ENCODE measurements at regions not wholly inside any gene's neighbourhood (a gene's known extent, or its start where the extent isn't known, plus 50 kb on each side); places are given as distances from the start of the nearest gene placed in this dataset.

DNA sequence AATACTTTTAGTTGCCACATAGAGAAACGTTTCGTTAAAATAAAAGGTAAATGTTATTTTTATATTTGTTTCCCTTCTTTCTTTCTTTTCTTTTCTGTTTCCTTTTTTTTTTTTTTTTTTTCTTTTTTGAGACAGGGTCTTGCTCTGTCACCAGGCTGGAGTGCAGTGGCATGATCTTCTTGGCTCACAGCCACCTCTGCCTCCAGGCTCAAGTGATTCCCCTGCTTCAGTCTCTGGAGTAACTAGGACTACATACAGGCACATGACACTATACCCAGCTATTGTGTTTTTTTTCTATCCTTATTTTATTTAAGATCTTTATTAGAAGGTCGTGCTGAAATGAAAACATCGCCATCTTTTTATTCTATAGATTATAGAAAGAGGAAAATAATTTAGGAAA lies 661.8 kb upstream of the MBL2 start:
- TF ChIP-seq CTCF (IDR thresholded peaks at IDR 0.05) = no peak
- TF ChIP-seq POLR2AphosphoS5 (IDR thresholded peaks at IDR 0.05; ENCODE audit: insufficient read depth in 1 of 2, low read depth in 1 of 2) = no peak
